HG02970 (cell line): ENCODE measurements at regions not wholly inside any gene's neighbourhood (a gene's known extent, or its start where the extent isn't known, plus 50 kb on each side); places are given as distances from the start of the nearest gene placed in this dataset.
"Not testable (repeated sequence)": the region's sequence is repeated elsewhere in the genome, so short reads cannot be mapped to it uniquely, and the experiment has no call there.

Experiments used
- ATAC-seq: cut with Tn5 transposase; IDR thresholded peaks from one replicate; pipeline ENCODE4 v1.9.1; 2021; ENCODE audit warnings: mild to moderate bottlenecking, moderate library complexity, moderate number of reproducible peaks; ENCODE audit not compliant: unreplicated experiment, low FRiP score

DNA sequence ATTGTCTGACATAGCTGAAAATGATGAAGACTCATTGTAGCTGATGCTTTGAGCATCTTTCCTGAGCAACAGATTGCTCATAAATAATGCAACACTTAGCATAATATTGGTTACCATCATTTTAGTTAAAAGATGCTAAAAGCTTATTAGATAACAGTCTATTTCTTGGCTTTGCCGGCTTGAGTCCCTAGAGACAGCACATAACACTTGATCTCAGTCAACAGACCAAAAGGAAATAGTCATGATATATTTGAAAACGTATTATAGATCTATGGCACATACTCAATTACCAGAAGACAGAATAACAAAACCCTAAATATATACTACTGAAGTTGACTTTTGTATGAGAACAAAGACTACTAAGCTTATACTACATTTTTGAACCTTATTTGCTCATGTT, 846.7 kb upstream of the EPHA5 start:
- ATAC-seq = no peak

GRCh38 chr4:66506985-66507384, 836.7 kb upstream of the EPHA5 start:
- ATAC-seq = no peak

GRCh38 chr4:66501997-66502396, 831.7 kb upstream of the EPHA5 start:
- ATAC-seq = no peak

- ATAC-seq = no peak
These were observed 820.4 kb upstream of the EPHA5 start for GRCh38 chr4:66490729-66491128.

DNA sequence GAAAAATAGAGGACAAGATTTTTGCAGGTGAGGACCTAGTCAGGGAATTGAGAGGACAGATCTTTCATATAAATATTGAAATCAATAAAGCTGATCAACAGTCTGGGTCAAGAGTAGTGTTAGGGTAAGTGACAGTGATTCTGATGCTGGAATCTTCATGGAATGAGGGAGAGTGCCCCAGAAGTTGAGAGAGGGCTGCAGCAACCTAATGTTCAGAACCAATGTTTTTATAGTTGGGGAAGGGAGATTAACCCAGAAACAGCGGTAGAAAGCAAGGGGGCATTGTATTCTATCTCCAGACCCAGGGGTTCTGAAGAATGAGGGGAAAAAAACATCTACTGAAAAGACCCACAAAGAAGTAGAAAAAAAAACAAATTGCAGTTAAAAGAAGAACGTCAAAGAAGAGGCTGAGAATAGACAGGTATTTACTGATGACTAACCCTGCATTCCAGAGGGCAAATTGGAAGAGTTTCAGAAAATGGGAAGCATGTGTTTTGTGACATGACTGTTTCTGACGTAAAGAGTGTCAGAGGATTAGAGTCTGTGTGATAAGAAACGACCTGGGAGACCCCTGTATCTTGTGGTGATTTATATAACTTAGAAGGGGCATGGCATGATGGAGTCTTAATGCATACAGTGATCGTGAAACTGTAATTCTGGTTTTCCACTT, 819.6 kb upstream of the EPHA5 start:
- no peak for ATAC-seq

DNA sequence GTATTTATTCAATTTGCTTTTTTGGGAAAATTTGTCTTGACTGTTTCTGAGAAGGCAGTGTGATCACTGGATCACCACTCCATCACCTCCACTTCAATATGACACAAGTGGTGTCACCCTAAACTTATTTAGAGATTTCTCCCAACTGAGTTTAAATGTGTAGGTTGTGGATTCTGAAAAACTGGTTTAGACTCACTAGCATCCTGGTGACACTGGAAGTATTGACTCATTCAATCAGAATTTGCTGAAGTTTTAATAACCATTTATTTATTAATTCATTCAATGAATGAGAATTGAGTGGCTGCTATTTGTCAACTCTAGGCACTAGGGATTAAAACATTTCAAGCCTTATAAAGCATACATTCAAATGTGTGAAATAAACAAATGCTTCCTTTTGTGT, 819.1 kb upstream of the EPHA5 start:
- ATAC-seq = no peak

DNA sequence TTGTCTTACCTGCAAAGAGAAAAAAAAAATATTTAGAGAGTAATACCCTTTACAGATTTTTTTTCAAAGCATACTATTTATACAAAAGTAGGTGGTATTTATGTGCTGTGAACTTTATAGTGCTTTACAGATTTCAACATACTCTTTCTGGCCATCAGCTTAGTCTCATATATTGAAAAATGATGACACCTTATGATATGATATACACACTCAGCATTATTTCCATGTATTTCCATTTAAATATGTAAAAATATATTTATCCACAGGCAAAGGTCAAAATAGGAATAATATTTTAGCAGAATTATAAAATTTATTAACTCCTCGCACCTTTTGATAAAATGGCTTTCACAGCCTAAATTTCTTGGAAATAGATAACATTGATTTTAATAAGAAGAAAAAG, 815.8 kb upstream of the EPHA5 start:
- ATAC-seq = no peak

DNA sequence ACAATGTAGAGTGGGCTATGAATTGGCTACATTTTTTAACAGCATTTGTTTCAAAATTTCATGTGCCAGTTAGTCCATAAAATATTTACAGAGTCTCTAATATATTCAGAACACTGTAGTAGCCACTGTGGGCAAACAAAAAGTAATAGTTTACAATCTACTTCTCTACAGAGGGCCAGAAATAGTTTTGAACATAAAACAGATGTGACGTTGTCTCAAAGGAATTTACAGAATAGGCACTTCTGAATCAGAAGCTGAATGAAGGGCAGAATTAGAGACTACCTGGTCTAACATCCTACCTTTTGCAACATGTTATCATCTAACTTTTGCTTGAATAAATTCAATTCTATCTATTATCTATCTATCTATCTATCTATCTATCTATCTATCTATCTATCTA, 811.9 kb upstream of the EPHA5 start:
- ATAC-seq = no peak

- no peak for ATAC-seq
These were observed 805.3 kb upstream of the EPHA5 start for GRCh38 chr4:66475596-66475995.

DNA sequence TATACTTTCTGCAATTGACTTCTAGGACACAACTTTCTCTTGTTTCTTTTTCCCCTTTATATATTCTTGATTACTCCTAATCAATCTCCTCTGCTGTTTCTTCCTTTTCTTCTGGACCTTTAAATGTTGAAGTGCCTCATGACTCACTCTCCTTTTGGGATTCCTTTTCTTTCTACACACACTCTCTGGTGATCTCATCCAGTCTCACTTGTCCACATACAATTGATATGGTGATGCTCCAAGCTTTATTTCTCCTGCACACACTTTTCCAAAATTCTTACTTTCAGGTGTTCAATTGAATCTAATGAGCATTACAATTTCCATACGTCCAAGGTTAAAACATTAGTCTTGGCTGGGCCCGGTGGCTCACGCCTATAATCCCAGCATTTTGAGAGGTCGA, 794.8 kb upstream of the EPHA5 start:
- no peak for ATAC-seq

- ATAC-seq = not testable (repeated sequence)
These were observed 792.6 kb upstream of the EPHA5 start for GRCh38 chr4:66462890-66463289.

GRCh38 chr4:66451741-66452140, 781.5 kb upstream of the EPHA5 start:
- ATAC-seq = no peak

GRCh38 chr4:66443008-66443407, 772.7 kb upstream of the EPHA5 start:
- ATAC-seq = no peak

DNA sequence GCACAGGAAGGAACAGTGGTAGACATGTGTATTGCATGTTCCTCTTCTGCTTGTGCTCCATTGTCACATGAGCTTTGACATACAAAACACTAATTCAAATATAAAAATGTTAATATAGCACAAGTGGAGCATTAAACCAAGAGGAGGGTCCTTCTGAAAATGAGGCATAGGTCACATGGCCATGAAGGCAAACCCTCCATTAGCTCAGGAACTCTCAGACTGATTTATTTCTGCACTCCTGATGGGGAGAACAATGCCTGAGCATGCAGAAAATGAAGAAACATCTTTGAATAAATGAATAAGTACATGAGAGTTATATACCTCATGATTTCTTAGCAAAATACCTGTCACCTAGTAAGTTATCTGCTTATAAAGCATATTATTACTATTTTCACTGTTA, 769.2 kb upstream of the EPHA5 start:
- no peak for ATAC-seq

- ATAC-seq = no peak
These were observed 763.4 kb upstream of the EPHA5 start for GRCh38 chr4:66433706-66434105.

DNA sequence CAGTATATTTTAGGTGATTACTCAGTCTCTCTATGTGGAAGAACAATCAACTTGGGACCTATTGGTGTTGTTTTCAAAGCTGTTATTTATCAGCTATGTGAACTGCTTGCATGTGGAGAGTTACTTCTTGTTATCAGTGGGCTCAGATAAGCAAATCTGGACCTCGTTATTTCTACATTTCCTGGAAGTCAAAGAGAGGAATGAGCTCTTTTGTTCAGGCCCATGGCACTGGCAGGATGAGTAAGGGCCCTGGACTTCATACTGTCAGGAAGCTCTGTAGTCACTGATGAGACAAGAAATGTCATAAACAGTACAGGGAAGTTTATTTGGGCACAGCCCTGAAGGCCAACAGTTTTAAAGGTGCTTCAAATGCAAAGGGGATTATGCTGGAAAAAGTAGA, 760.6 kb upstream of the EPHA5 start:
- no peak for ATAC-seq

GRCh38 chr4:66429276-66429675, 759.0 kb upstream of the EPHA5 start:
- no peak for ATAC-seq

DNA sequence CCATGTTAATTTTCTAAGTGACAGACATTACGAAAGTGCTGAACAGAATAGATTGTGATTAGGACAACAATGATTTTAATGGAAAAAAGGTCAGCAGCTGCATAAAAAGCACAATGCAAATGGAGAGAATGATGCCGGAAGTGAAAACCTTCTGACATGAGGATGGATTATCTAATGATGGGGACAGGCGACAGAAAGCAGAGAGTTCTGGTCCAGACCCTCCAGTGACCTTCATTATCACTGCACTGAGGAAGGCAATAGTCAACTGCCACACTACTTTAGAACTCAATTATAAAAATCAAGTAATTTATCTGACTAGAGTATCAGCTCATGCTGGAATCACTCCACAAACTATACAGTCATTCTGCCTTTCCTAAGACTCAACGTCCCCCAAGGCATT, 746.1 kb upstream of the EPHA5 start:
- no peak for ATAC-seq

- ATAC-seq = no peak
These were observed 733.9 kb upstream of the EPHA5 start for GRCh38 chr4:66404141-66404540.

DNA sequence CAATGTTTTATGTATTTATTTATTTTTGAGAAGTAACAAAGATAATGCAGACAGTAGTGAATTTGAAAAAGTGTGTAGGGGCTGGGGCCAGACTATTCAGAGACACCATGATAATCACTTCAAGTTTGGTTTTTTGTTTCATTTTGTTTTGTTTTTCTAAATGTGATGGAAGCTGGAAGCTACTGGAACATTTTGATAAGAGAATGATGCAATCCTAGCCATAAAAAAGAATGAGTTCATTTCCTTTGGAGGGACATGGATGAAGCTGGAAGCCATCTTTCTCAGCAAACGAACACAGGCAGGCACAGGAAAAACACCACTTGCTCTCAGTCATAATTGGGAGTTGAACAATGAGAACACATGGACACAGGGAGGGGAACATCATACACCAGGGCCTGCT, 706.6 kb upstream of the EPHA5 start:
- ATAC-seq = no peak

GRCh38 chr4:66376396-66376795, 706.1 kb upstream of the EPHA5 start:
- ATAC-seq = no peak

DNA sequence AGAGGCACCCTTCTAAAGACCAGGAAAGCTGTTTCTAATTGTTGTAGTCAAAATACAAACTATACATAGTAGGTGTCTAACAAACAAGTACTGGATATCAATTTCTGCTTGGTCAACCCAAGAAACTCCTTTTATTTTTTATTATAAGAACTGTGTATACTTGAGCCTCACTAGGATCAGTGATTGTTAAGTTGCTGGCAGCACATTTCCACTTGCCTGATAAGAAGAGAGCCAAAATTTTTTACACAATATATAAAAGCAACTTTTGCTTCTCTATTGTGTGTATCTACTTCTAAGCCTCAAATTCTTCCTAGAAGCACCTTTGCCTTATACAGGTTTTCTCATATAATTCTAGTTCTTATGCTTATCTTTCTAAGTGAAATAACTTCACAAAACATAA, 703.0 kb upstream of the EPHA5 start:
- ATAC-seq = no peak

GRCh38 chr4:66372706-66373105, 702.4 kb upstream of the EPHA5 start:
- no peak for ATAC-seq
